ENCODE measurements at regions not wholly inside any gene's neighbourhood (a gene's known extent, or its start where the extent isn't known, plus 50 kb on each side); places are given as distances from the start of the nearest gene placed in this dataset.

- TF ChIP-seq EZH2 (IDR thresholded peaks at IDR 0.05; ENCODE audit: borderline replicate concordance, low read length), result no peak
- no peak for TF ChIP-seq CTCF (conservative IDR thresholded peaks at IDR 0.05 in 1 of 2, IDR thresholded peaks at IDR 0.05 in 1 of 2; ENCODE audit: extremely low read depth in 1 of 2, insufficient read depth in 1 of 2, low read depth in 1 of 2, low read length in 2 of 2)
Measured at GRCh38 chr9:81411961-81412360, 277.4 kb downstream of the TLE1 start.

Data from mammary epithelial cell (primary cell).